GM12878 (cell line): ENCODE measurements at regions not wholly inside any gene's neighbourhood (a gene's known extent, or its start where the extent isn't known, plus 50 kb on each side); places are given as distances from the start of the nearest gene placed in this dataset.

ENCODE experiments used
- CTCF ChIP-seq, 3 experiments: IDR thresholded peaks in 2 of 3; conservative IDR thresholded peaks in 1 of 3; 2 replicates each; pipeline ENCODE4 v1.5.1; 2011; ENCODE audit warnings: low read depth in 3 of 3, low read length in 3 of 3, mild to moderate bottlenecking in 3 of 3, control low read depth in 2 of 3, moderate library complexity in 2 of 3, inconsistent platforms in 1 of 3, mixed read lengths in 1 of 3; ENCODE audit not compliant: control insufficient read depth in 2 of 3, insufficient read depth in 1 of 3; ENCODE audit errors: extremely low read depth in 1 of 3
- EZH2 ChIP-seq: IDR thresholded peaks from 2 replicates; pipeline ENCODE4 v1.6.1; 2012; ENCODE audit warnings: low read depth, mild to moderate bottlenecking, control low read depth, inconsistent platforms, low read length, borderline replicate concordance; ENCODE audit not compliant: control insufficient read depth
- JUND ChIP-seq: IDR thresholded peaks from 2 replicates; pipeline ENCODE4 v1.6.1; 2012; ENCODE audit warnings: low read depth, mild to moderate bottlenecking, low read length, improper control_type of control experiment, moderate library complexity
- MTA3 ChIP-seq: IDR thresholded peaks from 2 replicates; pipeline ENCODE4 v1.6.1; 2012; ENCODE audit warnings: low read length, inconsistent platforms, borderline replicate concordance
- POLR2A ChIP-seq: IDR thresholded peaks from 2 replicates; pipeline ENCODE4 v1.6.1; 2011; ENCODE audit warnings: low read depth, mild to moderate bottlenecking, low read length
- POLR2AphosphoS5 ChIP-seq: IDR thresholded peaks from 2 replicates; pipeline ENCODE4 v1.6.1; 2011; ENCODE audit warnings: mild to moderate bottlenecking, low read length, inconsistent platforms
- SP1 ChIP-seq: IDR thresholded peaks from one replicate; pipeline ENCODE4 v1.6.1; 2011; ENCODE audit warnings: low read depth, low read length
- TAF1 ChIP-seq: IDR thresholded peaks from 2 replicates; pipeline ENCODE4 v1.6.1; 2011; ENCODE audit warnings: mild to moderate bottlenecking, low read depth, low read length, borderline replicate concordance
- ZZZ3 ChIP-seq: IDR thresholded peaks from 2 replicates; pipeline ENCODE4 v1.6.1; 2011; ENCODE audit warnings: low read depth; ENCODE audit not compliant: control insufficient read depth, insufficient read length

GRCh38 chr10:130858626-130859025, 452.9 kb downstream of the TCERG1L start:
- TF ChIP-seq POLR2AphosphoS5: no peak
- no peak for TF ChIP-seq EZH2
- no peak for TF ChIP-seq CTCF (IDR thresholded peaks at IDR 0.05 in 2 of 3, conservative IDR thresholded peaks at IDR 0.05 in 1 of 3; ENCODE audit: control insufficient read depth in 2 of 3, extremely low read depth in 1 of 3, insufficient read depth in 1 of 3, low read depth in 3 of 3, low read length in 3 of 3)
- TF ChIP-seq TAF1: no peak
- TF ChIP-seq POLR2A: no peak
- no peak for TF ChIP-seq JUND
- no peak for TF ChIP-seq MTA3
- no peak for TF ChIP-seq ZZZ3
- TF ChIP-seq SP1: no peak
